Neural progenitor cell (in vitro differentiated cells): ENCODE measurements at regions not wholly inside any gene's neighbourhood (a gene's known extent, or its start where the extent isn't known, plus 50 kb on each side); places are given as distances from the start of the nearest gene placed in this dataset.

Experiments used
- DNase-seq: peaks from one replicate; pipeline ENCODE4 v3.0.0-alpha.2; 2016; ENCODE audit warnings: low spot score
- H2AFZ ChIP-seq: fragments of 200-600 bp; sonication (generic); replicated peaks from 2 replicates; pipeline ENCODE4 v1.6.1; 2016; ENCODE audit warnings: antibody characterized with exemption
- H3F3A ChIP-seq: fragments of 200-600 bp; sonication (generic); 2 replicates; pipeline ENCODE4 v1.6.1; 2016; ENCODE audit warnings: antibody characterized with exemption, low read depth
- H3K27ac ChIP-seq: fragments of 200-600 bp; sonication (generic); 2 replicates; pipeline ENCODE4 v1.5.1; 2016; ENCODE audit warnings: mild to moderate bottlenecking
- H3K27me3 ChIP-seq: fragments of 200-600 bp; sonication (generic); 2 replicates; pipeline ENCODE4 v1.6.1; 2016; ENCODE audit warnings: mild to moderate bottlenecking, moderate library complexity
- H3K36me3 ChIP-seq: fragments of 200-600 bp; sonication (generic); 2 replicates; pipeline ENCODE4 v1.5.1; 2016
- H3K4me1 ChIP-seq: fragments of 200-600 bp; sonication (generic); 2 replicates; pipeline ENCODE4 v1.6.1; 2016; ENCODE audit warnings: mixed run types
- H3K4me2 ChIP-seq: fragments of 200-600 bp; sonication (generic); 2 replicates; pipeline ENCODE4 v1.6.1; 2016
- H3K4me3 ChIP-seq: fragments of 200-600 bp; sonication (generic); 2 replicates; pipeline ENCODE4 v1.5.1; 2016
- H3K79me2 ChIP-seq: fragments of 200-600 bp; sonication (generic); 2 replicates; pipeline ENCODE4 v1.6.1; 2016; ENCODE audit warnings: low read depth
- H3K9ac ChIP-seq: fragments of 200-600 bp; sonication (generic); 2 replicates; pipeline ENCODE4 v1.6.1; 2016
- H3K9me3 ChIP-seq: fragments of 200-600 bp; sonication (generic); 2 replicates; pipeline ENCODE4 v1.5.1; 2016; ENCODE audit warnings: low read depth
- H4K20me1 ChIP-seq: fragments of 200-600 bp; sonication (generic); 2 replicates; pipeline ENCODE4 v1.6.1; 2016; ENCODE audit warnings: low read depth
- H3K27ac Mint-ChIP-seq: 3 replicates; pipeline ENCODE4 v1.8.0; 2021; ENCODE audit warnings: mixed read lengths
- H3K27me3 Mint-ChIP-seq: 2 replicates; pipeline ENCODE4 v1.8.0; 2022; ENCODE audit warnings: low read depth, mild to moderate bottlenecking, inconsistent platforms, moderate library complexity, mixed read lengths; ENCODE audit not compliant: insufficient read depth
- H3K36me3 Mint-ChIP-seq: 3 replicates; pipeline ENCODE4 v1.8.0; 2021; ENCODE audit warnings: mixed read lengths
- H3K4me1 Mint-ChIP-seq: 3 replicates; pipeline ENCODE4 v1.8.0; 2021; ENCODE audit warnings: mixed read lengths
- H3K4me3 Mint-ChIP-seq: 3 replicates; pipeline ENCODE4 v1.8.0; 2021; ENCODE audit warnings: mild to moderate bottlenecking, moderate library complexity, mixed read lengths
- H3K9me3 Mint-ChIP-seq: 3 replicates; pipeline ENCODE4 v1.8.0; 2020; ENCODE audit warnings: mixed read lengths
- CTCF ChIP-seq: fragments of 200-600 bp; sonication (generic); IDR thresholded peaks from 2 replicates; pipeline ENCODE4 v1.5.1; 2017; ENCODE audit warnings: antibody characterized with exemption, mild to moderate bottlenecking
- EZH2 ChIP-seq: fragments of 200-600 bp; sonication (generic); IDR thresholded peaks from 2 replicates; pipeline ENCODE4 v1.6.1; 2017; ENCODE audit warnings: antibody characterized with exemption, mild to moderate bottlenecking, moderate library complexity
- EZH2phosphoT487 ChIP-seq: fragments of 200-600 bp; sonication (generic); IDR thresholded peaks from 2 replicates; pipeline ENCODE4 v1.6.1; 2017; ENCODE audit warnings: antibody characterized with exemption

GRCh38 chr5:98458726-98459125 is 314.7 kb upstream of the RGMB start:
- Histone ChIP-seq H3K79me2 (no peaks in the 10 kb centered on the region), H3F3A (no peaks in the 10 kb centered on the region), H2AFZ (no peak overlapping the region), H3K9ac (no peak overlapping the region), H3K27me3 (no peaks in the 10 kb centered on the region), H3K4me2 (no peak overlapping the region), H4K20me1 (no peaks in the 10 kb centered on the region), H3K36me3 (no peaks in the 10 kb centered on the region), H3K4me3 (no peak overlapping the region), H3K9me3 (no peaks in the 10 kb centered on the region), H3K27ac (no peak overlapping the region), H3K4me1 (peaks cover 4% of the 10 kb centered on the region)
- peaks cover 2% of the 10 kb centered on the region for H3K27me3 Mint-ChIP-seq
- DNase-seq, result no peak
- no peak for TF ChIP-seq EZH2
- no peak for TF ChIP-seq EZH2phosphoT487
- no peak for TF ChIP-seq CTCF
- no peaks in the 10 kb centered on the region for H3K36me3 Mint-ChIP-seq
- no peaks in the 10 kb centered on the region for H3K4me1 Mint-ChIP-seq
- H3K27ac Mint-ChIP-seq, result no peak overlapping the region
- H3K9me3 Mint-ChIP-seq, result no peaks in the 10 kb centered on the region
- no peak overlapping the region for H3K4me3 Mint-ChIP-seq

DNA sequence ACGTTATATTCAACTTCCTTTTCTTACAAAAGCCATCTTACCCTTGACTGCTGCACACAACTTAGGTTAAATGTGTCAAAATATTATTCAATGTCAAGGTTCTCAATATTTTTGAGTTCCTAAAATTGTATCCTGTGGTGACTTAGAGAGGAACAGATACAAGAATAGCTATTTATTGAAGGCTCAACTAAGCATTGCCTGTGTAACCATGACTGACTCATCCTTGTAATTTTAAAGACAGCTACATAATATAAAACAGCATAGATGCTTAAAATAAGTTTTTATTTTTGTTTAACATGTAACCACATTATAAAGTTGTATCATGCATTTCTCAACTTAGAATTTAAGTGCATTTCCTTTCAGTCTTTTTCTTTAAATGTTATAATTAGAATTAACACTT is 312.9 kb upstream of the RGMB start:
- no peaks in the 10 kb centered on the region for H3K79me2 ChIP-seq
- no peaks in the 10 kb centered on the region for H3K36me3 ChIP-seq
- H3K4me1 ChIP-seq, result peaks cover under 1% of the 10 kb centered on the region
- H3F3A ChIP-seq, result no peaks in the 10 kb centered on the region
- H2AFZ ChIP-seq, result no peak overlapping the region
- H3K9me3 ChIP-seq, result no peaks in the 10 kb centered on the region
- H3K27me3 Mint-ChIP-seq, result peaks cover 4% of the 10 kb centered on the region
- no peak overlapping the region for H3K4me2 ChIP-seq
- H3K9ac ChIP-seq, result no peak overlapping the region
- no peaks in the 10 kb centered on the region for H3K36me3 Mint-ChIP-seq
- H3K4me3 ChIP-seq, result no peak overlapping the region
- no peak overlapping the region for H3K4me3 Mint-ChIP-seq
- H3K27ac ChIP-seq, result no peak overlapping the region
- H3K4me1 Mint-ChIP-seq, result no peaks in the 10 kb centered on the region
- H3K27me3 ChIP-seq, result no peaks in the 10 kb centered on the region
- no peak for TF ChIP-seq EZH2phosphoT487
- no peak for TF ChIP-seq CTCF
- TF ChIP-seq EZH2, result no peak
- no peak for DNase-seq
- H3K27ac Mint-ChIP-seq, result no peak overlapping the region
- H3K9me3 Mint-ChIP-seq, result no peaks in the 10 kb centered on the region
- H4K20me1 ChIP-seq, result no peaks in the 10 kb centered on the region

DNA sequence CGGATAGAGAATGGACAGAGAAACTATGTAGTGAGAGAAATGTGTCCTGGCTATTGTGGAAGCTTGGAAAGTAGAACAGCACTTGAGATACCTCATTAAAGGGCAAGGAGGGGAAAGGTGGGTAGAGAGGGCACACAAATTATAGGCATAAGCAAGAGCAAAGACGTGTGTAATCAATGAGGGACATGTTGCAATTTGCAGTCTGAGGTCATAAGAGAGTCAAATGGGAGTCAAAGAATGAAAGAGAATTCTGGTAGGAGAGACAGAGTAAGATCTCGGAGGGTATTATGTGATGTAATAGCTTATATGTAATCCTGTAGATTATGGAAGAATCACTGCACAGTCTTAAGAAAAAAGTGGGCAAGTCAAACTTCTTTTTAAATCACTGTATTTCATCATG is 312.0 kb upstream of the RGMB start:
- H3K4me3 Mint-ChIP-seq, result no peak overlapping the region
- H3F3A ChIP-seq, result no peaks in the 10 kb centered on the region
- no peak overlapping the region for H3K27ac Mint-ChIP-seq
- H3K27me3 ChIP-seq, result no peaks in the 10 kb centered on the region
- no peak overlapping the region for H3K4me2 ChIP-seq
- H3K36me3 ChIP-seq, result no peaks in the 10 kb centered on the region
- no peaks in the 10 kb centered on the region for H3K9me3 ChIP-seq
- H3K36me3 Mint-ChIP-seq, result no peaks in the 10 kb centered on the region
- no peaks in the 10 kb centered on the region for H3K9me3 Mint-ChIP-seq
- TF ChIP-seq EZH2phosphoT487 (no peak), CTCF (no peak), EZH2 (no peak)
- H3K9ac ChIP-seq, result no peak overlapping the region
- no peak for DNase-seq
- H3K4me3 ChIP-seq, result no peak overlapping the region
- peaks cover 4% of the 10 kb centered on the region for H3K27me3 Mint-ChIP-seq
- H3K4me1 ChIP-seq, result no peaks in the 10 kb centered on the region
- H3K79me2 ChIP-seq, result no peaks in the 10 kb centered on the region
- H2AFZ ChIP-seq, result no peak overlapping the region
- H3K4me1 Mint-ChIP-seq, result no peaks in the 10 kb centered on the region
- H4K20me1 ChIP-seq, result no peaks in the 10 kb centered on the region
- H3K27ac ChIP-seq, result no peak overlapping the region

DNA sequence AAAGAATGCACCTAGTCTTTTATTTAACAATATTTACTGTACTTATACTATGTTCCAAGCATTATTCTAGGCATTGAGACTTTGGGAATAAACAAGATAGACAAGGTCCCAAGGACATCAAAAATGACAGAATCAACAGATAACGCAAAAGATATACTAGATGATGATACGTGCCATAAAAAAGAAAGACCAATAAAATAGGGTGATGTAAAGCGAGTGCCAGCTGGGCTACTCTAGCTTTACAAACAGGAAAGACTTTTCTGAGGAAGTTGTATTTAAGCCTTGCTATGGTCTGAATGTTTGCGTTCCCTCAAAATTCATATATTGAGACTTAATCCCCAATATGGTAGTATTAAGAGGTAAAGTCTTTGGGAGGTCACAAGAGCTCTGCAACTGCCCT is 310.2 kb upstream of the RGMB start:
- Histone ChIP-seq H3K36me3 (no peaks in the 10 kb centered on the region), H4K20me1 (no peaks in the 10 kb centered on the region), H2AFZ (no peak overlapping the region), H3K9ac (no peak overlapping the region), H3K4me2 (no peak overlapping the region), H3K9me3 (no peaks in the 10 kb centered on the region), H3K79me2 (no peaks in the 10 kb centered on the region), H3K27ac (no peak overlapping the region), H3K27me3 (no peaks in the 10 kb centered on the region), H3K4me1 (no peaks in the 10 kb centered on the region), H3F3A (no peaks in the 10 kb centered on the region), H3K4me3 (no peak overlapping the region)
- Mint-ChIP-seq H3K9me3 (no peaks in the 10 kb centered on the region), H3K36me3 (no peaks in the 10 kb centered on the region), H3K4me3 (no peak overlapping the region), H3K27ac (no peak overlapping the region), H3K4me1 (no peaks in the 10 kb centered on the region), H3K27me3 (peaks cover 4% of the 10 kb centered on the region)
- TF ChIP-seq CTCF (no peak), EZH2 (no peak), EZH2phosphoT487 (no peak)
- DNase-seq, result no peak
